SK-N-SH (cell line): ENCODE measurements at regions not wholly inside any gene's neighbourhood (a gene's known extent, or its start where the extent isn't known, plus 50 kb on each side); places are given as distances from the start of the nearest gene placed in this dataset.

ENCODE experiments used
- CTCF ChIA-PET: fragments of 300-600, 350-600 bp; formaldehyde crosslinking; extraction: SDS; loops from one replicate; lab custom pipeline; 2021; lab: Yijun Ruan, JAX
- POLR2A ChIA-PET: fragments of 350-600 bp; sonication (Branson Sonifier 250); formaldehyde crosslinking; extraction: SDS; loops from one replicate; lab custom pipeline; 2020; ENCODE audit warnings: antibody characterized with exemption, inconsistent platforms; lab: Yijun Ruan, JAX
- DNase-seq: peaks from one replicate; pipeline ENCODE4 v3.0.0; 2012
- H2AFZ ChIP-seq: fragments of 200-600 bp; sonication (generic); 2 replicates; pipeline ENCODE4 v1.8.1; 2016; ENCODE audit warnings: antibody characterized with exemption, mild to moderate bottlenecking, low read depth
- H3F3A ChIP-seq: fragments of 200-600 bp; sonication (generic); replicated peaks from 2 replicates; pipeline ENCODE3; 2016; ENCODE audit warnings: antibody characterized with exemption, mild to moderate bottlenecking; ENCODE audit not compliant: insufficient read depth
- H3K27ac ChIP-seq, 2 experiments: fragments of 200-500 bp in 1 of 2; fragments of 200-600 bp in 1 of 2; sonication (Bioruptor generic) in 1 of 2; sonication (generic), shearing (Covaris generic) in 1 of 2; 2 replicates each; pipeline versions ENCODE4 v1.5.1 to v1.6.1; 2014 to 2016; ENCODE audit warnings: low read depth in 2 of 2, inconsistent platforms in 1 of 2, low read length in 1 of 2, mild to moderate bottlenecking in 1 of 2, mixed read lengths in 1 of 2
- H3K27me3 ChIP-seq: fragments of 200-600 bp; sonication (generic), shearing (Covaris generic); 2 replicates; pipeline ENCODE4 v1.6.1; 2016; ENCODE audit warnings: mixed run types; ENCODE audit not compliant: insufficient read depth
- H3K36me3 ChIP-seq, 2 experiments: fragments of 200-500 bp in 1 of 2; fragments of 200-600 bp in 1 of 2; sonication (Bioruptor generic) in 1 of 2; sonication (generic) in 1 of 2; replicated peaks in 1 of 2; 2 replicates each; pipeline versions ENCODE3 to v1.5.1; 2014 to 2016; ENCODE audit warnings: low read length in 1 of 2, mild to moderate bottlenecking in 1 of 2; ENCODE audit not compliant: insufficient read depth in 2 of 2, control insufficient read depth in 1 of 2
- H3K4me1 ChIP-seq, 2 experiments: fragments of 200-500 bp in 1 of 2; fragments of 200-600 bp in 1 of 2; sonication (Bioruptor generic) in 1 of 2; sonication (generic), shearing (Covaris generic) in 1 of 2; 2 replicates each; pipeline versions ENCODE4 v1.5.1 to v1.6.1; 2014 to 2016; ENCODE audit warnings: low read depth in 1 of 2, low read length in 1 of 2, mixed run types in 1 of 2; ENCODE audit not compliant: insufficient read depth in 2 of 2, control insufficient read depth in 1 of 2
- H3K4me2 ChIP-seq: fragments of 200-600 bp; sonication (generic), shearing (Covaris generic); 2 replicates; pipeline ENCODE4 v1.6.1; 2017; ENCODE audit warnings: mixed run types
- H3K4me3 ChIP-seq, 2 experiments: fragments of 200-500 bp in 1 of 2; fragments of 200-600 bp in 1 of 2; sonication (Bioruptor generic) in 1 of 2; sonication (generic), shearing (Covaris generic) in 1 of 2; 2 replicates each; pipeline versions ENCODE4 v1.5.1 to v1.8.1; 2014 to 2016; ENCODE audit warnings: low read depth in 2 of 2, inconsistent platforms in 1 of 2, low read length in 1 of 2, mild to moderate bottlenecking in 1 of 2, mixed read lengths in 1 of 2, moderate library complexity in 1 of 2
- H3K79me2 ChIP-seq: fragments of 200-600 bp; sonication (generic); 2 replicates; pipeline ENCODE4 v1.8.1; 2017; ENCODE audit warnings: mild to moderate bottlenecking; ENCODE audit not compliant: insufficient read depth
- H3K9ac ChIP-seq: fragments of 200-600 bp; sonication (generic); 2 replicates; pipeline ENCODE4 v1.6.1; 2017; ENCODE audit warnings: mixed run types
- H3K9me2 ChIP-seq: fragments of 200-600 bp; sonication (generic); 2 replicates; pipeline ENCODE4 v1.6.1; 2017; ENCODE audit warnings: mixed run types
- H3K9me3 ChIP-seq: fragments of 200-600 bp; sonication (generic); 2 replicates; pipeline ENCODE4 v1.6.1; 2017; ENCODE audit warnings: mixed run types, mild to moderate bottlenecking, moderate library complexity
- H4K20me1 ChIP-seq: fragments of 200-600 bp; sonication (generic); 2 replicates; pipeline ENCODE4 v1.6.1; 2017; ENCODE audit warnings: mild to moderate bottlenecking, mixed run types; ENCODE audit not compliant: insufficient read depth
- CHD2 ChIP-seq: fragments of 150-350 bp; IDR thresholded peaks from 2 replicates; pipeline ENCODE4 v1.6.1; 2018; ENCODE audit warnings: low read length; ENCODE audit not compliant: partially characterized antibody
- ELF1 ChIP-seq: IDR thresholded peaks from 2 replicates; pipeline ENCODE4 v1.4.0; 2012
- EZH2phosphoT487 ChIP-seq: fragments of 200-600 bp; sonication (generic); IDR thresholded peaks from 2 replicates; pipeline ENCODE4 v1.6.1; 2017; ENCODE audit warnings: low read depth, mixed run types, mild to moderate bottlenecking, antibody characterized with exemption, moderate library complexity, borderline replicate concordance
- FOXM1 ChIP-seq: IDR thresholded peaks from 2 replicates; pipeline ENCODE4 v1.4.0; 2012; ENCODE audit warnings: low read depth, mild to moderate bottlenecking
- GABPA ChIP-seq: IDR thresholded peaks from 2 replicates; pipeline ENCODE4 v1.4.0; 2012; ENCODE audit warnings: low read depth, mild to moderate bottlenecking
- GATA2 ChIP-seq: sonication (generic); formaldehyde crosslinking; IDR thresholded peaks from 2 replicates; pipeline ENCODE4 v1.5.0; 2020; ENCODE audit warnings: mild to moderate bottlenecking, missing genetic modification reagents
- JUND ChIP-seq: IDR thresholded peaks from 2 replicates; pipeline ENCODE4 v1.4.0; 2012
- NRF1 ChIP-seq: IDR thresholded peaks from 2 replicates; pipeline ENCODE4 v1.6.1; 2012; ENCODE audit warnings: low read depth, mild to moderate bottlenecking, low read length
- POLR2AphosphoS5 ChIP-seq: IDR thresholded peaks from 2 replicates; pipeline ENCODE4 v1.6.1; 2012; ENCODE audit warnings: low read depth, low read length
- RCOR1 ChIP-seq: fragments of 150-350 bp; IDR thresholded peaks from 2 replicates; pipeline ENCODE4 v1.6.1; 2017; ENCODE audit warnings: antibody characterized with exemption, low read length
- RFX5 ChIP-seq: IDR thresholded peaks from 2 replicates; pipeline ENCODE4 v1.6.1; 2012; ENCODE audit warnings: mild to moderate bottlenecking, improper control_type of control experiment, low read length
- SIN3A ChIP-seq: IDR thresholded peaks from 2 replicates; pipeline ENCODE4 v1.6.1; 2012; ENCODE audit warnings: low read depth, mild to moderate bottlenecking, low read length, moderate library complexity, borderline replicate concordance
- TAF1 ChIP-seq: IDR thresholded peaks from 2 replicates; pipeline ENCODE4 v1.6.1; 2012; ENCODE audit warnings: low read depth, mild to moderate bottlenecking, low read length, moderate library complexity, borderline replicate concordance
- TEAD4 ChIP-seq: IDR thresholded peaks from 2 replicates; pipeline ENCODE4 v1.4.0; 2012; ENCODE audit warnings: mild to moderate bottlenecking, borderline replicate concordance; ENCODE audit not compliant: insufficient read depth
- WGBS: methylation state at CpG from one replicate; pipeline ENCODE4 v1.1.6; 2017; ENCODE audit warnings: low lambda C conversion rate; 5-methylcytosine and 5-hydroxymethylcytosine counted together
- TF ChIP-seq, protein P1 (sequence below): IDR thresholded peaks from 2 replicates; pipeline ENCODE4 v1.4.0; 2012; ENCODE audit warnings: low read depth, borderline replicate concordance
- TF ChIP-seq, protein P2 (sequence below): IDR thresholded peaks from 2 replicates; pipeline ENCODE4 v1.6.1; 2012; ENCODE audit warnings: mild to moderate bottlenecking, low read depth, low read length, moderate library complexity
- TF ChIP-seq, protein P3 (sequence below): IDR thresholded peaks from 2 replicates; pipeline ENCODE4; 2012
- TF ChIP-seq, protein P4 (sequence below): fragments of 150-350 bp; IDR thresholded peaks from 2 replicates; pipeline ENCODE4 v1.6.1; 2017; ENCODE audit warnings: antibody characterized with exemption, low read length, low read depth, borderline replicate concordance

DNA sequence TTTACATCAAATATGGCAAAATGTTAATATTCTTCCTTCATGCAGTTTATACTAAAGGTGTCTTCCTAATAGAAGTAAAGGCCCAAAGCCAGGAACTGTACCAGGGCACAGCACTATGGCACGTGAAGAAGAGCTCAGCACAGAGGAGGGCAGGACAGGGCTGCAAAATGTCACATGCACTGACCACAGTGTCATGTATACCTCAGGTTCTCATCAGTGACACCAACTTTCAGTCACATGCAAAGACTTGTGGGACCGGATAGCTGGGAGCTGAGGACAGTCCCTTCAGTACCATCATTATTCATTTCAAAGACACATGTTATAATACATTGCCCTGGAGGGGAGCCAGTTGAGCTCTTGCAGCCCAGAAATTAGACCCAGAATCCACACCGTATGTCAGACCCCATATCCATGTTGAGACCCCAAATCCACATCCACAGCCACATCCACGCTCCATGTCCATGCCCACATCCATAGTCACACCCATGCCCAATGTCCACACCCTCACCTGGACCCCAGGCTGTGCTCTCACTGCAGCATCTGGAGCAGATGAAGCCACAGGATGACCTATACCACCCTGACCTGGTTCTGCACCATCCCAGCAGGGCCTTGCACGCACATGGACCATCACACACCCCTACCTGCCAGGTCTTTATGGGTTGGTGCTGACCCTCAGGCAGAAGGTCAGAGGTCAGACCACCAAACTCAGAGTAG, 111.8 kb downstream of the TUBA3C start:
- no peak overlapping the region for H3K9ac ChIP-seq
- CTCF ChIA-PET, result no interaction called here
- POLR2A ChIA-PET, result no interaction called here
- no peak overlapping the region for H3K4me2 ChIP-seq
- no peaks in the 10 kb centered on the region for H3K79me2 ChIP-seq
- no peak overlapping the region for H3K27ac ChIP-seq
- no peaks in the 10 kb centered on the region for H3K27me3 ChIP-seq
- H3K4me1 ChIP-seq, result no peaks in the 10 kb centered on the region
- DNase-seq, result no peak
- TF ChIP-seq, protein P1, sequence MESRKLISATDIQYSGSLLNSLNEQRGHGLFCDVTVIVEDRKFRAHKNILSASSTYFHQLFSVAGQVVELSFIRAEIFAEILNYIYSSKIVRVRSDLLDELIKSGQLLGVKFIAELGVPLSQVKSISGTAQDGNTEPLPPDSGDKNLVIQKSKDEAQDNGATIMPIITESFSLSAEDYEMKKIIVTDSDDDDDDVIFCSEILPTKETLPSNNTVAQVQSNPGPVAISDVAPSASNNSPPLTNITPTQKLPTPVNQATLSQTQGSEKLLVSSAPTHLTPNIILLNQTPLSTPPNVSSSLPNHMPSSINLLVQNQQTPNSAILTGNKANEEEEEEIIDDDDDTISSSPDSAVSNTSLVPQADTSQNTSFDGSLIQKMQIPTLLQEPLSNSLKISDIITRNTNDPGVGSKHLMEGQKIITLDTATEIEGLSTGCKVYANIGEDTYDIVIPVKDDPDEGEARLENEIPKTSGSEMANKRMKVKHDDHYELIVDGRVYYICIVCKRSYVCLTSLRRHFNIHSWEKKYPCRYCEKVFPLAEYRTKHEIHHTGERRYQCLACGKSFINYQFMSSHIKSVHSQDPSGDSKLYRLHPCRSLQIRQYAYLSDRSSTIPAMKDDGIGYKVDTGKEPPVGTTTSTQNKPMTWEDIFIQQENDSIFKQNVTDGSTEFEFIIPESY, result no peak
- TF ChIP-seq EZH2phosphoT487, result no peak
- TF ChIP-seq GATA2 (CRISPR knock-in tag), result no peak
- no peak for TF ChIP-seq SIN3A
- TF ChIP-seq CHD2, result no peak
- H3K4me3 ChIP-seq, result no peak overlapping the region
- no peaks in the 10 kb centered on the region for H3K9me2 ChIP-seq
- H2AFZ ChIP-seq, result no peak overlapping the region
- no peaks in the 10 kb centered on the region for H4K20me1 ChIP-seq
- H3K36me3 ChIP-seq, result no peaks in the 10 kb centered on the region
- H3K9me3 ChIP-seq, result no peaks in the 10 kb centered on the region
- WGBS, result 3% methylated on average over 5 of the region's 5 CpGs
- H3F3A ChIP-seq, result no peaks in the 10 kb centered on the region

DNA sequence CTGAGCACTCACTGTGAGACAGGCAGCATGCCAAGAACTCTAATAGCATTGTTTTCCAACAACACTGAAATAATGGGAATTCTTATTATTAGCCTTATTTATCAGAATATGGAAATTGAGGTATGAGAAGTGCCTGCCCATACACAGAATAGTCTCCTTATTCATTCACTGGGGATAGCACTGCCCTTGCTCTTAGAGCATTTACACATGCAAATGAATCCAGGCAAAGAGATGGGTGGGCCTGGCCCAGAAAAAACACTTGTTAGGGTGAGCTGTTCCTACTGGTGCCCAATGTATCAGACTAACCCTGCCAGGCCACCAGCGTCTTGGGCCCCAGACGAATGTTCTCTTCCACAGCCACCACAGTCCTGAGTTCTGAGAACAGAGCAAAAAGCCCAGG, 112.9 kb downstream of the TUBA3C start:
- H3K27ac ChIP-seq, result no peak overlapping the region
- no peaks in the 10 kb centered on the region for H3K36me3 ChIP-seq
- H3K27me3 ChIP-seq, result no peaks in the 10 kb centered on the region
- H3F3A ChIP-seq, result no peaks in the 10 kb centered on the region
- DNase-seq, result no peak
- H3K4me2 ChIP-seq, result no peak overlapping the region
- H3K9me2 ChIP-seq, result no peaks in the 10 kb centered on the region
- H4K20me1 ChIP-seq, result no peaks in the 10 kb centered on the region
- H2AFZ ChIP-seq, result no peak overlapping the region
- no peak overlapping the region for H3K4me3 ChIP-seq
- H3K9me3 ChIP-seq, result no peaks in the 10 kb centered on the region
- no peak overlapping the region for H3K9ac ChIP-seq
- CTCF ChIA-PET, result no interaction called here
- 0% methylated on average over 2 of the region's 2 CpGs for WGBS
- POLR2A ChIA-PET, result no interaction called here
- H3K4me1 ChIP-seq, result no peaks in the 10 kb centered on the region
- H3K79me2 ChIP-seq, result no peaks in the 10 kb centered on the region
- TF ChIP-seq, protein P2, sequence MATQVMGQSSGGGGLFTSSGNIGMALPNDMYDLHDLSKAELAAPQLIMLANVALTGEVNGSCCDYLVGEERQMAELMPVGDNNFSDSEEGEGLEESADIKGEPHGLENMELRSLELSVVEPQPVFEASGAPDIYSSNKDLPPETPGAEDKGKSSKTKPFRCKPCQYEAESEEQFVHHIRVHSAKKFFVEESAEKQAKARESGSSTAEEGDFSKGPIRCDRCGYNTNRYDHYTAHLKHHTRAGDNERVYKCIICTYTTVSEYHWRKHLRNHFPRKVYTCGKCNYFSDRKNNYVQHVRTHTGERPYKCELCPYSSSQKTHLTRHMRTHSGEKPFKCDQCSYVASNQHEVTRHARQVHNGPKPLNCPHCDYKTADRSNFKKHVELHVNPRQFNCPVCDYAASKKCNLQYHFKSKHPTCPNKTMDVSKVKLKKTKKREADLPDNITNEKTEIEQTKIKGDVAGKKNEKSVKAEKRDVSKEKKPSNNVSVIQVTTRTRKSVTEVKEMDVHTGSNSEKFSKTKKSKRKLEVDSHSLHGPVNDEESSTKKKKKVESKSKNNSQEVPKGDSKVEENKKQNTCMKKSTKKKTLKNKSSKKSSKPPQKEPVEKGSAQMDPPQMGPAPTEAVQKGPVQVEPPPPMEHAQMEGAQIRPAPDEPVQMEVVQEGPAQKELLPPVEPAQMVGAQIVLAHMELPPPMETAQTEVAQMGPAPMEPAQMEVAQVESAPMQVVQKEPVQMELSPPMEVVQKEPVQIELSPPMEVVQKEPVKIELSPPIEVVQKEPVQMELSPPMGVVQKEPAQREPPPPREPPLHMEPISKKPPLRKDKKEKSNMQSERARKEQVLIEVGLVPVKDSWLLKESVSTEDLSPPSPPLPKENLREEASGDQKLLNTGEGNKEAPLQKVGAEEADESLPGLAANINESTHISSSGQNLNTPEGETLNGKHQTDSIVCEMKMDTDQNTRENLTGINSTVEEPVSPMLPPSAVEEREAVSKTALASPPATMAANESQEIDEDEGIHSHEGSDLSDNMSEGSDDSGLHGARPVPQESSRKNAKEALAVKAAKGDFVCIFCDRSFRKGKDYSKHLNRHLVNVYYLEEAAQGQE, result no peak
- TF ChIP-seq TAF1 (no peak), POLR2AphosphoS5 (no peak), CHD2 (no peak), TEAD4 (no peak), RCOR1 (no peak), RFX5 (no peak), JUND (no peak), FOXM1 (no peak), NRF1 (no peak), ELF1 (no peak), GABPA (no peak)
- TF ChIP-seq, protein P3, sequence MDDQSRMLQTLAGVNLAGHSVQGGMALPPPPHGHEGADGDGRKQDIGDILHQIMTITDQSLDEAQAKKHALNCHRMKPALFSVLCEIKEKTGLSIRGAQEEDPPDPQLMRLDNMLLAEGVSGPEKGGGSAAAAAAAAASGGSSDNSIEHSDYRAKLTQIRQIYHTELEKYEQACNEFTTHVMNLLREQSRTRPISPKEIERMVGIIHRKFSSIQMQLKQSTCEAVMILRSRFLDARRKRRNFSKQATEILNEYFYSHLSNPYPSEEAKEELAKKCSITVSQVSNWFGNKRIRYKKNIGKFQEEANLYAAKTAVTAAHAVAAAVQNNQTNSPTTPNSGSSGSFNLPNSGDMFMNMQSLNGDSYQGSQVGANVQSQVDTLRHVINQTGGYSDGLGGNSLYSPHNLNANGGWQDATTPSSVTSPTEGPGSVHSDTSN, result no peak
- TF ChIP-seq, protein P1, result no peak
- TF ChIP-seq, protein P4, sequence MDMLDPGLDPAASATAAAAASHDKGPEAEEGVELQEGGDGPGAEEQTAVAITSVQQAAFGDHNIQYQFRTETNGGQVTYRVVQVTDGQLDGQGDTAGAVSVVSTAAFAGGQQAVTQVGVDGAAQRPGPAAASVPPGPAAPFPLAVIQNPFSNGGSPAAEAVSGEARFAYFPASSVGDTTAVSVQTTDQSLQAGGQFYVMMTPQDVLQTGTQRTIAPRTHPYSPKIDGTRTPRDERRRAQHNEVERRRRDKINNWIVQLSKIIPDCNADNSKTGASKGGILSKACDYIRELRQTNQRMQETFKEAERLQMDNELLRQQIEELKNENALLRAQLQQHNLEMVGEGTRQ, result no peak
